GM12878 (cell line): ENCODE measurements at regions not wholly inside any gene's neighbourhood (a gene's known extent, or its start where the extent isn't known, plus 50 kb on each side); places are given as distances from the start of the nearest gene placed in this dataset.

Experiments
- ATAC-seq: fragments of 200-7000 bp; cut with Tn5 transposase; 3 replicates; pipeline ENCODE4 v1.9.1; 2020; ENCODE audit warnings: mild to moderate bottlenecking, moderate library complexity
- BruUV-seq: library from RNA; stranded (reverse); fragments of 400-500 nt; replicated peaks from 2 replicates; lab custom pipeline; 2021; lab: Mats Ljungman, UMichigan
- CTCF ChIA-PET: fragments of 300-600 bp; sonication (Branson Sonifier 250); formaldehyde crosslinking; extraction: SDS; loops from one replicate; lab custom pipeline; 2021; ENCODE audit warnings: inconsistent platforms; lab: Yijun Ruan, JAX
- POLR2A ChIA-PET: fragments of 350-600 bp; formaldehyde crosslinking; extraction: SDS; loops from one replicate; lab custom pipeline; 2021; ENCODE audit warnings: inconsistent platforms; lab: Charles Lee
- RAD21 ChIA-PET: fragments of 300-600 bp; sonication (Branson Sonifier 250); formaldehyde crosslinking; loops from one replicate; lab custom pipeline; 2023; ENCODE audit warnings: antibody characterized with exemption; ENCODE audit not compliant: unreplicated experiment; lab: Charles Lee
- SMC1A ChIA-PET: fragments of 300-600 bp; sonication (Branson Sonifier 250); formaldehyde crosslinking; loops from one replicate; lab custom pipeline; 2023; ENCODE audit not compliant: unreplicated experiment, uncharacterized antibody; lab: Charles Lee
- DNase-seq: peaks from one replicate; pipeline ENCODE4 v3.0.0-alpha.2; 2011; ENCODE audit warnings: low read depth, low spot score
- FAIRE-seq: peaks from 3 replicates; lab custom pipeline; 2011; peaks lifted over from hg19 to GRCh38; lab: Jason Lieb, UNC
- H2AFZ ChIP-seq: 2 replicates; pipeline ENCODE4 v1.6.0; 2011; ENCODE audit warnings: low read depth, low read length, control low read depth; ENCODE audit not compliant: control insufficient read depth
- H3K27ac ChIP-seq: 2 replicates; pipeline ENCODE4 v1.5.1; 2011; ENCODE audit warnings: control low read depth; ENCODE audit not compliant: control insufficient read depth, insufficient read depth
- H3K27me3 ChIP-seq, 2 experiments: replicated peaks in 1 of 2; 2 replicates each; pipeline versions ENCODE4 v1.6.0 to v1.6.1; 2011; ENCODE audit warnings: low read length in 1 of 2; ENCODE audit not compliant: control insufficient read depth in 2 of 2, insufficient read depth in 2 of 2
- H3K36me3 ChIP-seq, 2 experiments: 2 replicates each; pipeline ENCODE4 v1.5.1; 2011; ENCODE audit warnings: low read length in 1 of 2; ENCODE audit not compliant: control insufficient read depth in 2 of 2, insufficient read depth in 2 of 2
- H3K4me1 ChIP-seq: 2 replicates; pipeline ENCODE4 v1.6.1; 2011; ENCODE audit warnings: mild to moderate bottlenecking, low read length, moderate library complexity, mixed read lengths; ENCODE audit not compliant: control insufficient read depth, insufficient read depth
- H3K4me2 ChIP-seq: 2 replicates; pipeline ENCODE4 v1.6.0; 2011; ENCODE audit warnings: control low read depth; ENCODE audit not compliant: control insufficient read depth, insufficient read depth
- H3K4me3 ChIP-seq: fragments of 200-600 bp; sonication (generic); 2 replicates; pipeline ENCODE4 v1.5.1; 2016
- H3K79me2 ChIP-seq: 2 replicates; pipeline ENCODE4 v1.6.0; 2011; ENCODE audit warnings: low read length; ENCODE audit not compliant: control insufficient read depth, insufficient read depth
- H3K9ac ChIP-seq: 2 replicates; pipeline ENCODE4 v1.8.0; 2011; ENCODE audit warnings: low read length, control low read depth, mixed read lengths; ENCODE audit not compliant: control insufficient read depth, insufficient read depth
- H3K9me3 ChIP-seq: replicated peaks from 3 replicates; pipeline ENCODE4 v1.5.1; 2011; ENCODE audit warnings: mild to moderate bottlenecking, low read length; ENCODE audit not compliant: control insufficient read depth, insufficient read depth
- H4K20me1 ChIP-seq: 2 replicates; pipeline ENCODE4 v1.6.0; 2011; ENCODE audit not compliant: control insufficient read depth, insufficient read depth
- CHD1 ChIP-seq: IDR thresholded peaks from 2 replicates; pipeline ENCODE4 v1.6.1; 2012; ENCODE audit warnings: low read depth, low read length, improper control_type of control experiment
- CHD2 ChIP-seq: IDR thresholded peaks from 2 replicates; pipeline ENCODE4 v1.6.1; 2011; ENCODE audit warnings: low read depth, low read length, improper control_type of control experiment, borderline replicate concordance
- ETV6 ChIP-seq, 2 experiments: fragments of 450-650 bp in 1 of 2; IDR thresholded peaks in 1 of 2; conservative IDR thresholded peaks in 1 of 2; 2 replicates each; pipeline ENCODE4 v1.6.1; 2014; ENCODE audit warnings: antibody characterized with exemption in 1 of 2, borderline replicate concordance in 1 of 2, low read depth in 1 of 2, mild to moderate bottlenecking in 1 of 2, moderate library complexity in 1 of 2
- IKZF2 ChIP-seq, 2 experiments: fragments of 450-650 bp; IDR thresholded peaks; 2 replicates each; pipeline ENCODE4 v1.6.1; 2017; ENCODE audit warnings: mild to moderate bottlenecking in 2 of 2, moderate library complexity in 2 of 2
- KLF5 ChIP-seq: fragments of 450-650 bp; IDR thresholded peaks from 2 replicates; pipeline ENCODE4 v1.6.1; 2014; ENCODE audit warnings: mild to moderate bottlenecking; ENCODE audit not compliant: partially characterized antibody
- NR2C1 ChIP-seq: fragments of 450-650 bp; IDR thresholded peaks from 2 replicates; pipeline ENCODE4 v1.6.1; 2017; ENCODE audit warnings: antibody characterized with exemption, mild to moderate bottlenecking, moderate library complexity
- PML ChIP-seq: IDR thresholded peaks from 2 replicates; pipeline ENCODE4 v1.6.1; 2012; ENCODE audit warnings: low read length, inconsistent platforms
- SPI1 ChIP-seq: IDR thresholded peaks from 2 replicates; pipeline ENCODE4 v1.6.1; 2011; ENCODE audit warnings: low read depth, mild to moderate bottlenecking, low read length, moderate library complexity, borderline replicate concordance; ENCODE audit not compliant: insufficient read depth
- SREBF1 ChIP-seq: IDR thresholded peaks from 2 replicates; pipeline ENCODE4 v1.6.1; 2012; ENCODE audit warnings: mild to moderate bottlenecking, low read length
- TARDBP ChIP-seq: IDR thresholded peaks from 2 replicates; pipeline ENCODE4 v1.6.1; 2016; ENCODE audit warnings: borderline replicate concordance
- ZNF274 ChIP-seq: IDR thresholded peaks from one replicate; pipeline ENCODE4 v1.8.0; 2011; ENCODE audit not compliant: insufficient read length, insufficient read depth
- WGBS: methylation state at CpG from one replicate; pipeline ENCODE4 v1.1.6; 2016; ENCODE audit warnings: low lambda C conversion rate; ENCODE audit not compliant: insufficient replicate concordance, insufficient coverage; ENCODE audit errors: missing lambda C conversion rate; 5-methylcytosine and 5-hydroxymethylcytosine counted together
- in situ Hi-C: fragments of 300-500 bp; cut with MboI; formaldehyde crosslinking; loops from 9 replicates; pipeline ENCODE4 v1.14.3; 2018; ENCODE audit warnings: mixed read lengths
- intact Hi-C: fragments of 100-400 bp; cut with micrococcal nuclease; formaldehyde crosslinking; loops from one replicate; pipeline ENCODE4 v1.14.2; 2022; ENCODE audit not compliant: unreplicated experiment
- TF ChIP-seq, protein P1 (sequence below): IDR thresholded peaks from 2 replicates; pipeline ENCODE4 v1.6.1; 2011; ENCODE audit warnings: mild to moderate bottlenecking, low read depth, low read length, moderate library complexity; ENCODE audit not compliant: insufficient replicate concordance
- TF ChIP-seq, protein P2 (sequence below), 3 experiments: IDR thresholded peaks in 2 of 3; conservative IDR thresholded peaks in 1 of 3; 2 replicates each; pipeline ENCODE4 v1.5.1; 2011; ENCODE audit warnings: low read depth in 3 of 3, low read length in 3 of 3, mild to moderate bottlenecking in 3 of 3, control low read depth in 2 of 3, moderate library complexity in 2 of 3, inconsistent platforms in 1 of 3, mixed read lengths in 1 of 3; ENCODE audit not compliant: control insufficient read depth in 2 of 3, insufficient read depth in 1 of 3; ENCODE audit errors: extremely low read depth in 1 of 3
- TF ChIP-seq, protein P3 (sequence below): IDR thresholded peaks from 2 replicates; pipeline ENCODE4 v1.6.1; 2011; ENCODE audit warnings: low read depth, low read length, improper control_type of control experiment, borderline replicate concordance

DNA sequence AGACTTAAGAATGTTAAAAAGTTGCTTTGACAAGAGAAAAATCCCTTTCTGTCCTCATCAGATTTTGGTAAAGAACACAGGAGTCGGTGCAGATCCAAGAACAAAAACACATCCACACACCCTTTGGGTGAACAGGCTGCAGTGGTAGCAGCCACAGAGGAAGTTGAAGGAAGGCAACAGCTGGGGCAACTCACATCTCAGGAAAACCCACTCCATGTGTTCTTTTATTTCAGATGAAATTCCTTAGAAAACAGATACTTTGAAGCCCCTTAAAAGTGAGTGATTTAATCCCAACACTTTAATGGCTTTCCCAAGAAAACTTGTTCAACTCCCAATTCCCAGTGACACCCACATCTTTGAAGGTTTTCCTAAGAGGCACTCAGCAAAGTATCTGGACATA, 271.3 kb downstream of the ICOS start:
- Histone ChIP-seq H2AFZ (no peak overlapping the region), H3K4me2 (no peak overlapping the region), H3K9me3 (no peaks in the 10 kb centered on the region), H4K20me1 (no peaks in the 10 kb centered on the region), H3K4me1 (no peaks in the 10 kb centered on the region)
- CTCF ChIA-PET: interaction anchor here (1.1 kb wide), 1 partner anchor 52 kb away, joined by 3 read pairs; no protein-coding TSS in a partner anchor
- RAD21 ChIA-PET: no interaction called here
- POLR2A ChIA-PET: no interaction called here
- SMC1A ChIA-PET: no interaction called here
- no peak for DNase-seq
- intact Hi-C loops: no loop called here
- BruUV-seq: no TSS peak
- WGBS: 0% methylated on average over 1 of the region's 1 CpG
- TF ChIP-seq NR2C1: no peak
- TF ChIP-seq SREBF1: no peak
- TF ChIP-seq KLF5: no peak
- no peak for TF ChIP-seq CHD2
- TF ChIP-seq, protein P1, sequence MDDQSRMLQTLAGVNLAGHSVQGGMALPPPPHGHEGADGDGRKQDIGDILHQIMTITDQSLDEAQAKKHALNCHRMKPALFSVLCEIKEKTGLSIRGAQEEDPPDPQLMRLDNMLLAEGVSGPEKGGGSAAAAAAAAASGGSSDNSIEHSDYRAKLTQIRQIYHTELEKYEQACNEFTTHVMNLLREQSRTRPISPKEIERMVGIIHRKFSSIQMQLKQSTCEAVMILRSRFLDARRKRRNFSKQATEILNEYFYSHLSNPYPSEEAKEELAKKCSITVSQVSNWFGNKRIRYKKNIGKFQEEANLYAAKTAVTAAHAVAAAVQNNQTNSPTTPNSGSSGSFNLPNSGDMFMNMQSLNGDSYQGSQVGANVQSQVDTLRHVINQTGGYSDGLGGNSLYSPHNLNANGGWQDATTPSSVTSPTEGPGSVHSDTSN: no peak
- TF ChIP-seq, all 136 proteins: peak for 0
- Histone ChIP-seq H3K4me3 (no peak overlapping the region), H3K27me3 (no peaks in the 10 kb centered on the region), H3K27ac (no peak overlapping the region), H3K36me3 (no peaks in the 10 kb centered on the region), H3K9ac (no peak overlapping the region), H3K79me2 (no peaks in the 10 kb centered on the region)
- ATAC-seq (no peak), FAIRE-seq (no peak)
- in situ Hi-C loops: no loop called here

DNA sequence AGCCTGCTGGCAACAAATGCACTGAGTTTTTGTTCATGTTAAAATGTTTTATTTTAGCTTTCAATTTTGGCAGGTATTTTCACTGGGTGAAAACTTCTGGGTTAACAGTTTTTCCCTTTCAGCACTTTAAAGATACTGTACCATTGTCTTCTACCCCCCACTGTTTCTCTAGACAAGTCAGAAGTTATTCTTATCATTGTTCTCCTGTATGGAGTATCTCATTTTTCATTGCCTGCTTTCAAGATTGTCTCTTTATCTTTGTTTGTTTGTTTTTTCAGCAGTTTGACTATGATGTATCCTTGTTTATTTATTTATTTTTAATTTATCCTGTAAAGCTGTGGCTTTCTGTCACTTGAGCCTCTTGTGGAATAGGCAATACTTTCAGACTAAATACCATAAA, 277.0 kb downstream of the ICOS start:
- H2AFZ ChIP-seq: no peak overlapping the region
- no peak for ATAC-seq
- RAD21 ChIA-PET: no interaction called here
- CTCF ChIA-PET: no interaction called here
- no peak overlapping the region for H3K27ac ChIP-seq
- POLR2A ChIA-PET: no interaction called here
- no peak overlapping the region for H3K4me2 ChIP-seq
- no peak for DNase-seq
- no peak overlapping the region for H3K4me3 ChIP-seq
- in situ Hi-C loops: no loop called here
- no peak overlapping the region for H3K9ac ChIP-seq
- SMC1A ChIA-PET: no interaction called here
- intact Hi-C loops: no loop called here
- no peaks in the 10 kb centered on the region for H3K9me3 ChIP-seq
- no peaks in the 10 kb centered on the region for H3K4me1 ChIP-seq
- no TSS peak for BruUV-seq
- H3K27me3 ChIP-seq: no peaks in the 10 kb centered on the region
- FAIRE-seq: no peak
- H3K79me2 ChIP-seq: no peaks in the 10 kb centered on the region
- H3K36me3 ChIP-seq: no peaks in the 10 kb centered on the region
- no peaks in the 10 kb centered on the region for H4K20me1 ChIP-seq
- TF ChIP-seq IKZF2 (IDR thresholded peaks at IDR 0.05) (no peak), ZNF274 (no peak), PML (no peak), SPI1 (no peak), TARDBP (no peak), CHD1 (no peak), ETV6 (conservative IDR thresholded peaks at IDR 0.05 in 1 of 2, IDR thresholded peaks at IDR 0.05 in 1 of 2; ENCODE audit: borderline replicate concordance in 1 of 2, low read depth in 1 of 2) (no peak)
- TF ChIP-seq, protein P2, sequence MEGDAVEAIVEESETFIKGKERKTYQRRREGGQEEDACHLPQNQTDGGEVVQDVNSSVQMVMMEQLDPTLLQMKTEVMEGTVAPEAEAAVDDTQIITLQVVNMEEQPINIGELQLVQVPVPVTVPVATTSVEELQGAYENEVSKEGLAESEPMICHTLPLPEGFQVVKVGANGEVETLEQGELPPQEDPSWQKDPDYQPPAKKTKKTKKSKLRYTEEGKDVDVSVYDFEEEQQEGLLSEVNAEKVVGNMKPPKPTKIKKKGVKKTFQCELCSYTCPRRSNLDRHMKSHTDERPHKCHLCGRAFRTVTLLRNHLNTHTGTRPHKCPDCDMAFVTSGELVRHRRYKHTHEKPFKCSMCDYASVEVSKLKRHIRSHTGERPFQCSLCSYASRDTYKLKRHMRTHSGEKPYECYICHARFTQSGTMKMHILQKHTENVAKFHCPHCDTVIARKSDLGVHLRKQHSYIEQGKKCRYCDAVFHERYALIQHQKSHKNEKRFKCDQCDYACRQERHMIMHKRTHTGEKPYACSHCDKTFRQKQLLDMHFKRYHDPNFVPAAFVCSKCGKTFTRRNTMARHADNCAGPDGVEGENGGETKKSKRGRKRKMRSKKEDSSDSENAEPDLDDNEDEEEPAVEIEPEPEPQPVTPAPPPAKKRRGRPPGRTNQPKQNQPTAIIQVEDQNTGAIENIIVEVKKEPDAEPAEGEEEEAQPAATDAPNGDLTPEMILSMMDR (IDR thresholded peaks at IDR 0.05 in 2 of 3, conservative IDR thresholded peaks at IDR 0.05 in 1 of 3; ENCODE audit: control insufficient read depth in 2 of 3, extremely low read depth in 1 of 3, insufficient read depth in 1 of 3, low read depth in 3 of 3, low read length in 3 of 3): no peak
- TF ChIP-seq, protein P3, sequence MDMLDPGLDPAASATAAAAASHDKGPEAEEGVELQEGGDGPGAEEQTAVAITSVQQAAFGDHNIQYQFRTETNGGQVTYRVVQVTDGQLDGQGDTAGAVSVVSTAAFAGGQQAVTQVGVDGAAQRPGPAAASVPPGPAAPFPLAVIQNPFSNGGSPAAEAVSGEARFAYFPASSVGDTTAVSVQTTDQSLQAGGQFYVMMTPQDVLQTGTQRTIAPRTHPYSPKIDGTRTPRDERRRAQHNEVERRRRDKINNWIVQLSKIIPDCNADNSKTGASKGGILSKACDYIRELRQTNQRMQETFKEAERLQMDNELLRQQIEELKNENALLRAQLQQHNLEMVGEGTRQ: no peak
